Astrocyte of the spinal cord (primary cell): ENCODE measurements at regions not wholly inside any gene's neighbourhood (a gene's known extent, or its start where the extent isn't known, plus 50 kb on each side); places are given as distances from the start of the nearest gene placed in this dataset.
A peak's percentile ranks its signal among the peaks of the same experiment; 100 is the strongest.

Experiments
- DNase-seq: peaks from one replicate; pipeline ENCODE4 v3.0.0; 2011; ENCODE audit warnings: low read depth, low spot score
- H3K4me3 ChIP-seq: 2 replicates; pipeline ENCODE4 v1.5.1; 2011; ENCODE audit warnings: low read depth, mild to moderate bottlenecking, low read length, moderate library complexity
- CTCF ChIP-seq: IDR thresholded peaks from 2 replicates; pipeline ENCODE4 v1.5.1; 2012; ENCODE audit warnings: low read depth, mild to moderate bottlenecking, low read length, inconsistent platforms
- in situ Hi-C: cut with HindIII; loops from 2 replicates; pipeline ENCODE4 v1.10.0; 2017; ENCODE audit warnings: low sequenced_read_pairs

GRCh38 chr7:91671245-91671644 is 209.3 kb downstream of the MTERF1 start:
- in situ Hi-C loops: no loop called here
- TF ChIP-seq CTCF: no peak
- no peak for DNase-seq
- no peak overlapping the region for H3K4me3 ChIP-seq

- no peak for TF ChIP-seq CTCF
These were observed 206.0 kb downstream of the MTERF1 start for GRCh38 chr7:91674470-91674869.

GRCh38 chr7:91681718-91682117 is 198.8 kb downstream of the MTERF1 start:
- in situ Hi-C loops: no loop called here
- no peak overlapping the region for H3K4me3 ChIP-seq
- no peak for TF ChIP-seq CTCF
- DNase-seq: no peak

More at GRCh38 chr7:91674470-91674869, 206.0 kb downstream of the MTERF1 start:
- in situ Hi-C loops: no loop called here
- DNase-seq: no peak
- H3K4me3 ChIP-seq: no peak overlapping the region

- no peak overlapping the region for H3K4me3 ChIP-seq
- in situ Hi-C loops: no loop called here
- no peak for TF ChIP-seq CTCF
- peak; percentile 41 for DNase-seq
These were observed 196.7 kb downstream of the MTERF1 start for GRCh38 chr7:91683823-91684222.

GRCh38 chr7:91685544-91685943 is 195.0 kb downstream of the MTERF1 start:
- H3K4me3 ChIP-seq: no peak overlapping the region
- TF ChIP-seq CTCF: no peak
- peak; percentile 8 for DNase-seq
- in situ Hi-C loops: no loop called here

- in situ Hi-C loops: no loop called here
- no peak for DNase-seq
- H3K4me3 ChIP-seq: no peak overlapping the region
- TF ChIP-seq CTCF: no peak
These were observed 189.9 kb downstream of the MTERF1 start for GRCh38 chr7:91690541-91691070.

- no peak for DNase-seq
- no peak overlapping the region for H3K4me3 ChIP-seq
- in situ Hi-C loops: no loop called here
- TF ChIP-seq CTCF: no peak
These were observed 188.6 kb downstream of the MTERF1 start for GRCh38 chr7:91691865-91692264.
